ENCODE measurements at regions not wholly inside any gene's neighbourhood (a gene's known extent, or its start where the extent isn't known, plus 50 kb on each side); places are given as distances from the start of the nearest gene placed in this dataset.

- no peak for TF ChIP-seq TAF1 (IDR thresholded peaks at IDR 0.05; ENCODE audit: borderline replicate concordance, low read depth, low read length)
- TF ChIP-seq POLR2A (IDR thresholded peaks at IDR 0.05; ENCODE audit: low read depth, low read length) = no peak
- TF ChIP-seq POLR2AphosphoS5 (IDR thresholded peaks at IDR 0.05; ENCODE audit: low read depth, low read length) = no peak
- FAIRE-seq (no peak), DNase-seq (ENCODE audit: insufficient read length) (no peak)
These were observed 1250.1 kb downstream of the SORCS1 start for GRCh38 chr10:105914432-105914831.

- TF ChIP-seq POLR2AphosphoS5 (IDR thresholded peaks at IDR 0.05; ENCODE audit: low read depth, low read length) (no peak), POLR2A (IDR thresholded peaks at IDR 0.05; ENCODE audit: low read depth, low read length) (no peak), TAF1 (IDR thresholded peaks at IDR 0.05; ENCODE audit: borderline replicate concordance, low read depth, low read length) (no peak)
- DNase-seq (ENCODE audit: insufficient read length) = no peak
- no peak for FAIRE-seq
These were observed 1255.8 kb downstream of the SORCS1 start for GRCh38 chr10:105908701-105909100.

- DNase-seq (ENCODE audit: insufficient read length) (no peak), FAIRE-seq (no peak)
- TF ChIP-seq TAF1 (IDR thresholded peaks at IDR 0.05; ENCODE audit: borderline replicate concordance, low read depth, low read length) (no peak), POLR2A (IDR thresholded peaks at IDR 0.05; ENCODE audit: low read depth, low read length) (no peak), POLR2AphosphoS5 (IDR thresholded peaks at IDR 0.05; ENCODE audit: low read depth, low read length) (no peak)
These were observed 1244.4 kb downstream of the SORCS3 start for GRCh38 chr10:105885495-105885894.

GRCh38 chr10:105879401-105879800 is 1238.3 kb downstream of the SORCS3 start:
- FAIRE-seq (no peak), DNase-seq (ENCODE audit: insufficient read length) (no peak)
- TF ChIP-seq POLR2AphosphoS5 (IDR thresholded peaks at IDR 0.05; ENCODE audit: low read depth, low read length) (no peak), POLR2A (IDR thresholded peaks at IDR 0.05; ENCODE audit: low read depth, low read length) (no peak), TAF1 (IDR thresholded peaks at IDR 0.05; ENCODE audit: borderline replicate concordance, low read depth, low read length) (no peak)

GRCh38 chr10:105875050-105875449 is 1234.0 kb downstream of the SORCS3 start:
- TF ChIP-seq TAF1 (IDR thresholded peaks at IDR 0.05; ENCODE audit: borderline replicate concordance, low read depth, low read length) (no peak), POLR2A (IDR thresholded peaks at IDR 0.05; ENCODE audit: low read depth, low read length) (no peak), POLR2AphosphoS5 (IDR thresholded peaks at IDR 0.05; ENCODE audit: low read depth, low read length) (no peak)
- no peak for FAIRE-seq
- no peak for DNase-seq (ENCODE audit: insufficient read length)

GRCh38 chr10:105872665-105873064 is 1231.6 kb downstream of the SORCS3 start:
- TF ChIP-seq POLR2A (IDR thresholded peaks at IDR 0.05; ENCODE audit: low read depth, low read length) (no peak), TAF1 (IDR thresholded peaks at IDR 0.05; ENCODE audit: borderline replicate concordance, low read depth, low read length) (no peak), POLR2AphosphoS5 (IDR thresholded peaks at IDR 0.05; ENCODE audit: low read depth, low read length) (no peak)

GRCh38 chr10:105868935-105869334 is 1227.8 kb downstream of the SORCS3 start:
- TF ChIP-seq POLR2AphosphoS5 (IDR thresholded peaks at IDR 0.05; ENCODE audit: low read depth, low read length) (no peak), TAF1 (IDR thresholded peaks at IDR 0.05; ENCODE audit: borderline replicate concordance, low read depth, low read length) (no peak), POLR2A (IDR thresholded peaks at IDR 0.05; ENCODE audit: low read depth, low read length) (no peak)
- no peak for FAIRE-seq

More at GRCh38 chr10:105872665-105873064, 1231.6 kb downstream of the SORCS3 start:
- DNase-seq (ENCODE audit: insufficient read length) (no peak), FAIRE-seq (no peak)

GRCh38 chr10:105864854-105865253 is 1223.8 kb downstream of the SORCS3 start:
- FAIRE-seq (no peak), DNase-seq (ENCODE audit: insufficient read length) (no peak)
- TF ChIP-seq POLR2A (IDR thresholded peaks at IDR 0.05; ENCODE audit: low read depth, low read length) (no peak), POLR2AphosphoS5 (IDR thresholded peaks at IDR 0.05; ENCODE audit: low read depth, low read length) (no peak), TAF1 (IDR thresholded peaks at IDR 0.05; ENCODE audit: borderline replicate concordance, low read depth, low read length) (no peak)

More at GRCh38 chr10:105868935-105869334, 1227.8 kb downstream of the SORCS3 start:
- DNase-seq (ENCODE audit: insufficient read length) = no peak

GRCh38 chr10:105857268-105858264 is 1216.5 kb downstream of the SORCS3 start:
- DNase-seq (ENCODE audit: insufficient read length) (no peak), FAIRE-seq (no peak)
- TF ChIP-seq POLR2AphosphoS5 (IDR thresholded peaks at IDR 0.05; ENCODE audit: low read depth, low read length) = no peak
- no peak for TF ChIP-seq TAF1 (IDR thresholded peaks at IDR 0.05; ENCODE audit: borderline replicate concordance, low read depth, low read length)
- TF ChIP-seq POLR2A (IDR thresholded peaks at IDR 0.05; ENCODE audit: low read depth, low read length) = no peak

GRCh38 chr10:105855791-105856190 is 1214.7 kb downstream of the SORCS3 start:
- no peak for FAIRE-seq
- TF ChIP-seq TAF1 (IDR thresholded peaks at IDR 0.05; ENCODE audit: borderline replicate concordance, low read depth, low read length) = no peak
- TF ChIP-seq POLR2A (IDR thresholded peaks at IDR 0.05; ENCODE audit: low read depth, low read length) = no peak
- TF ChIP-seq POLR2AphosphoS5 (IDR thresholded peaks at IDR 0.05; ENCODE audit: low read depth, low read length) = no peak
- DNase-seq (ENCODE audit: insufficient read length) = no peak

- no peak for TF ChIP-seq POLR2A (IDR thresholded peaks at IDR 0.05; ENCODE audit: low read depth, low read length)
- TF ChIP-seq POLR2AphosphoS5 (IDR thresholded peaks at IDR 0.05; ENCODE audit: low read depth, low read length) = no peak
- TF ChIP-seq TAF1 (IDR thresholded peaks at IDR 0.05; ENCODE audit: borderline replicate concordance, low read depth, low read length) = no peak
- FAIRE-seq (no peak), DNase-seq (ENCODE audit: insufficient read length) (no peak)
These were observed 1203.8 kb downstream of the SORCS3 start for GRCh38 chr10:105844676-105845570.

Measured in GM12892 (cell line).